T-cell (primary cell): ENCODE measurements at regions not wholly inside any gene's neighbourhood (a gene's known extent, or its start where the extent isn't known, plus 50 kb on each side); places are given as distances from the start of the nearest gene placed in this dataset.

Experiments
- ATAC-seq, 4 experiments: fragments of 200-7000 bp in 3 of 4; fragments of 150-1000 bp in 1 of 4; cut with Tn5 transposase; replicated peaks in 1 of 4; 1 replicate in 3 of 4; 2 replicates in 1 of 4; pipeline ENCODE4 v1.10.0; 2021; ENCODE audit warnings: moderate library complexity in 3 of 4, mild to moderate bottlenecking in 2 of 4, moderate number of reproducible peaks in 1 of 4
- CTCF ChIA-PET, 2 donors: fragments of 300-600 bp; sonication (Branson Sonifier 250); formaldehyde crosslinking; loops; one replicate each; lab custom pipeline; 2022; ENCODE audit warnings: antibody characterized with exemption in 2 of 2; lab: Charles Lee
- POLR2A ChIA-PET, 2 donors: fragments of 300-600 bp; sonication (Branson Sonifier 250); formaldehyde crosslinking; loops; one replicate each; lab custom pipeline; 2022; ENCODE audit warnings: antibody characterized with exemption in 2 of 2; lab: Charles Lee
- DNase-seq, 35 experiments: peaks; one replicate each; pipeline versions ENCODE4 v3.0.0 to v3.0.0-alpha.2; 2013 to 2023
- H3K27ac ChIP-seq: one replicate; pipeline ENCODE4 v1.5.1; 2013; ENCODE audit warnings: low read length
- H3K27me3 ChIP-seq, 2 experiments: replicated peaks in 1 of 2; 1 replicate in 1 of 2; 2 replicates in 1 of 2; pipeline versions ENCODE4 v1.6.1 to v1.7.0; 2013; ENCODE audit warnings: low read length in 1 of 2, mixed read lengths in 1 of 2; ENCODE audit not compliant: control insufficient read depth in 2 of 2, insufficient read depth in 2 of 2; ENCODE audit errors: extremely low read depth in 1 of 2
- H3K36me3 ChIP-seq, 2 donors: 1 replicate in 1 of 2; 2 replicates in 1 of 2; pipeline versions ENCODE4 v1.6.1 to v1.7.0; 2013; ENCODE audit warnings: low read length in 1 of 2; ENCODE audit not compliant: control insufficient read depth in 2 of 2, insufficient read depth in 1 of 2; ENCODE audit errors: extremely low read depth in 1 of 2
- H3K4me1 ChIP-seq, 2 experiments: 1 replicate in 1 of 2; 2 replicates in 1 of 2; pipeline versions ENCODE4 v1.6.1 to v1.7.0; 2013; ENCODE audit warnings: low read length in 2 of 2, mixed read lengths in 1 of 2; ENCODE audit not compliant: insufficient read depth in 2 of 2, control insufficient read depth in 1 of 2; ENCODE audit errors: extremely low read depth in 1 of 2
- H3K4me3 ChIP-seq, 2 donors: 1 replicate in 1 of 2; 2 replicates in 1 of 2; pipeline versions ENCODE4 v1.5.1 to v1.7.0; 2013; ENCODE audit warnings: mild to moderate bottlenecking in 2 of 2, low read length in 1 of 2, moderate library complexity in 1 of 2; ENCODE audit not compliant: control insufficient read depth in 1 of 2; ENCODE audit errors: extremely low read depth in 1 of 2
- H3K9me3 ChIP-seq: 2 replicates; pipeline ENCODE4 v1.7.0; 2013
- H3K27ac Mint-ChIP-seq, 2 donors: one replicate each; pipeline ENCODE4 v1.8.0; 2020 to 2021; ENCODE audit warnings: mild to moderate bottlenecking in 2 of 2, mixed read lengths in 2 of 2
- H3K27me3 Mint-ChIP-seq, 2 donors: one replicate each; pipeline ENCODE4 v1.8.0; 2021 to 2022; ENCODE audit warnings: mixed read lengths in 2 of 2
- H3K36me3 Mint-ChIP-seq: one replicate; pipeline ENCODE4 v1.8.0; 2021; ENCODE audit warnings: mixed read lengths
- H3K4me1 Mint-ChIP-seq, 3 donors: one replicate each; pipeline ENCODE4 v1.8.0; 2020 to 2022; ENCODE audit warnings: mixed read lengths in 3 of 3, mild to moderate bottlenecking in 1 of 3
- H3K4me3 Mint-ChIP-seq, 3 donors: one replicate each; pipeline ENCODE4 v1.8.0; 2020 to 2022; ENCODE audit warnings: mild to moderate bottlenecking in 3 of 3, mixed read lengths in 3 of 3, moderate library complexity in 3 of 3
- H3K9me3 Mint-ChIP-seq, 3 donors: one replicate each; pipeline ENCODE4 v1.8.0; 2020 to 2022; ENCODE audit warnings: mixed read lengths in 3 of 3
- WGBS: methylation state at CpG from one replicate; pipeline ENCODE4 v1.1.5; 2013; ENCODE audit warnings: missing lambda C conversion rate; ENCODE audit not compliant: insufficient coverage; 5-methylcytosine and 5-hydroxymethylcytosine counted together

- H3K9me3 Mint-ChIP-seq, result no peaks in the 10 kb centered on the region
- 91% methylated on average over 6 of the region's 11 CpGs for WGBS
- peaks cover 8 to 20% of the 10 kb centered on the region in 2 donors for H3K36me3 ChIP-seq
- ATAC-seq (no peak), DNase-seq (no peak)
- H3K36me3 Mint-ChIP-seq, result peaks cover 28% of the 10 kb centered on the region
- H3K27ac Mint-ChIP-seq, result no peak overlapping the region
- no peaks in the 10 kb centered on the region for H3K4me1 ChIP-seq
- no peaks in the 10 kb centered on the region for H3K27me3 Mint-ChIP-seq
- ChIA-PET POLR2A (no interaction called here), CTCF (no interaction called here)
- H3K27me3 ChIP-seq, result no peaks in the 10 kb centered on the region
- H3K9me3 ChIP-seq, result no peaks in the 10 kb centered on the region
- peaks cover 4 to 7% (median 5%) of the 10 kb centered on the region in 3 donors for H3K4me1 Mint-ChIP-seq
- no peak overlapping the region for H3K4me3 ChIP-seq
- H3K4me3 Mint-ChIP-seq, result no peak overlapping the region
- H3K27ac ChIP-seq, result no peak overlapping the region
Measured at GRCh38 chr22:25375683-25376082, 156.2 kb downstream of the CRYBB2 start.

GRCh38 chr22:25377699-25378098, 158.3 kb downstream of the CRYBB2 start:
- WGBS, result 88% methylated on average over 3 of the region's 6 CpGs
- no peaks in the 10 kb centered on the region for H3K27me3 ChIP-seq
- CTCF ChIA-PET, result no interaction called here
- H3K9me3 ChIP-seq, result no peaks in the 10 kb centered on the region
- Mint-ChIP-seq H3K27ac (no peak overlapping the region), H3K36me3 (peaks cover 23% of the 10 kb centered on the region), H3K4me1 (peaks cover 4 to 11% (median 5%) of the 10 kb centered on the region in 3 donors), H3K27me3 (no peaks in the 10 kb centered on the region), H3K9me3 (no peaks in the 10 kb centered on the region), H3K4me3 (no peak overlapping the region)
- no peak overlapping the region for H3K27ac ChIP-seq
- POLR2A ChIA-PET, result no interaction called here
- H3K4me3 ChIP-seq, result no peak overlapping the region
- no peak for DNase-seq
- ATAC-seq, result no peak
- peaks cover 0 to 3% of the 10 kb centered on the region in 2 experiments for H3K4me1 ChIP-seq
- H3K36me3 ChIP-seq, result peaks cover 8 to 24% of the 10 kb centered on the region in 2 donors

- Mint-ChIP-seq H3K27me3 (no peaks in the 10 kb centered on the region), H3K4me1 (peaks cover 4 to 12% (median 9%) of the 10 kb centered on the region in 3 donors), H3K4me3 (no peak overlapping the region), H3K27ac (no peak overlapping the region), H3K36me3 (peaks cover 15% of the 10 kb centered on the region), H3K9me3 (no peaks in the 10 kb centered on the region)
- no peaks in the 10 kb centered on the region for H3K9me3 ChIP-seq
- H3K4me3 ChIP-seq, result no peak overlapping the region
- no peaks in the 10 kb centered on the region for H3K27me3 ChIP-seq
- DNase-seq (no peak), ATAC-seq (no peak)
- ChIA-PET CTCF (no interaction called here), POLR2A (no interaction called here)
- H3K36me3 ChIP-seq, result peaks cover 8 to 15% of the 10 kb centered on the region in 2 donors
- WGBS, result 93% methylated on average over 2 of the region's 5 CpGs
- no peak overlapping the region for H3K27ac ChIP-seq
- H3K4me1 ChIP-seq, result peaks cover 0 to 9% of the 10 kb centered on the region in 2 experiments
Measured at GRCh38 chr22:25380122-25380747, 160.8 kb downstream of the CRYBB2 start.

- Histone ChIP-seq H3K4me1 (peaks cover 0 to 26% of the 10 kb centered on the region in 2 experiments), H3K27ac (no peak overlapping the region), H3K27me3 (no peaks in the 10 kb centered on the region), H3K4me3 (no peak overlapping the region), H3K36me3 (peaks cover 8 to 12% of the 10 kb centered on the region in 2 donors), H3K9me3 (no peaks in the 10 kb centered on the region)
- CTCF ChIA-PET, result no interaction called here
- Mint-ChIP-seq H3K9me3 (no peaks in the 10 kb centered on the region), H3K27me3 (no peaks in the 10 kb centered on the region), H3K4me3 (no peak overlapping the region), H3K4me1 (peaks cover 27 to 32% (median 31%) of the 10 kb centered on the region in 3 donors), H3K27ac (no peak overlapping the region), H3K36me3 (peaks cover 5% of the 10 kb centered on the region)
- ATAC-seq (no peak), DNase-seq (no peak)
- POLR2A ChIA-PET, result no interaction called here
- WGBS, result 77% methylated on average over 6 of the region's 7 CpGs
Measured at GRCh38 chr22:25382762-25383161, 163.3 kb downstream of the CRYBB2 start.

GRCh38 chr22:25383278-25383820, 163.9 kb downstream of the CRYBB2 start:
- Mint-ChIP-seq H3K36me3 (peaks cover 4% of the 10 kb centered on the region), H3K27ac (no peak overlapping the region), H3K27me3 (no peaks in the 10 kb centered on the region), H3K4me3 (no peak overlapping the region), H3K4me1 (peaks cover 32 to 37% (median 36%) of the 10 kb centered on the region in 3 donors), H3K9me3 (no peaks in the 10 kb centered on the region)
- no peaks in the 10 kb centered on the region for H3K9me3 ChIP-seq
- ChIA-PET CTCF (no interaction called here), POLR2A (no interaction called here)
- WGBS, result 100% methylated on average over 7 of the region's 15 CpGs
- H3K27me3 ChIP-seq, result no peaks in the 10 kb centered on the region
- no peak overlapping the region for H3K4me3 ChIP-seq
- no peak for ATAC-seq
- peaks cover 8 to 11% of the 10 kb centered on the region in 2 donors for H3K36me3 ChIP-seq
- no peak overlapping the region for H3K27ac ChIP-seq
- no peak for DNase-seq
- H3K4me1 ChIP-seq, result peaks cover 0 to 27% of the 10 kb centered on the region in 2 experiments

- H3K4me1 Mint-ChIP-seq, result peaks cover 38 to 42% (median 41%) of the 10 kb centered on the region in 3 donors
- CTCF ChIA-PET, result no interaction called here
- no peak overlapping the region for H3K27ac ChIP-seq
- H3K4me3 ChIP-seq, result no peak overlapping the region
- H3K27me3 ChIP-seq, result no peaks in the 10 kb centered on the region
- no peaks in the 10 kb centered on the region for H3K9me3 Mint-ChIP-seq
- WGBS, result 86% methylated on average over 18 of the region's 18 CpGs
- H3K36me3 Mint-ChIP-seq, result peaks cover 4% of the 10 kb centered on the region
- no peak overlapping the region for H3K4me3 Mint-ChIP-seq
- no peak for ATAC-seq
- peaks cover under 1 to 32% of the 10 kb centered on the region in 2 experiments for H3K4me1 ChIP-seq
- H3K27ac Mint-ChIP-seq, result no peak overlapping the region
- no peak for DNase-seq
- POLR2A ChIA-PET, result no interaction called here
- H3K27me3 Mint-ChIP-seq, result no peaks in the 10 kb centered on the region
- no peaks in the 10 kb centered on the region for H3K9me3 ChIP-seq
- peaks cover 4 to 9% of the 10 kb centered on the region in 2 donors for H3K36me3 ChIP-seq
Measured at GRCh38 chr22:25383892-25384291, 164.5 kb downstream of the CRYBB2 start.
